H9 (cell line): ENCODE measurements at regions not wholly inside any gene's neighbourhood (a gene's known extent, or its start where the extent isn't known, plus 50 kb on each side); places are given as distances from the start of the nearest gene placed in this dataset.

Source experiments
- DNase-seq: peaks from one replicate; pipeline ENCODE4 v3.0.0-alpha.2; 2017
- H2AFZ ChIP-seq: one replicate; pipeline ENCODE4 v1.6.1; 2013; ENCODE audit warnings: mild to moderate bottlenecking, low read length, control low read depth, moderate library complexity
- H2AK5ac ChIP-seq: 2 replicates; pipeline ENCODE4 v1.6.1; 2013; ENCODE audit warnings: low read length, control low read depth, mixed read lengths; ENCODE audit not compliant: insufficient read length
- H2BK120ac ChIP-seq: one replicate; pipeline ENCODE4 v1.6.1; 2013; ENCODE audit warnings: low read depth, mild to moderate bottlenecking, low read length, control low read depth, inconsistent platforms; ENCODE audit not compliant: poor library complexity, severe bottlenecking
- H2BK12ac ChIP-seq: 2 replicates; pipeline ENCODE4 v1.6.1; 2013; ENCODE audit warnings: low read length, control low read depth, mixed read lengths, low read depth; ENCODE audit not compliant: insufficient read length
- H2BK15ac ChIP-seq: 2 replicates; pipeline ENCODE4 v1.6.1; 2013; ENCODE audit warnings: low read depth, low read length, control low read depth
- H2BK20ac ChIP-seq: one replicate; pipeline ENCODE4 v1.6.1; 2013; ENCODE audit warnings: low read depth, mild to moderate bottlenecking, low read length, control low read depth, inconsistent platforms; ENCODE audit not compliant: poor library complexity, severe bottlenecking
- H2BK5ac ChIP-seq: 2 replicates; pipeline ENCODE4 v1.6.1; 2013; ENCODE audit warnings: low read length, control low read depth, mixed read lengths; ENCODE audit not compliant: insufficient read length
- H3K14ac ChIP-seq: 2 replicates; pipeline ENCODE4 v1.6.1; 2013; ENCODE audit warnings: low read length, control low read depth; ENCODE audit not compliant: insufficient read depth
- H3K18ac ChIP-seq: 2 replicates; pipeline ENCODE4 v1.6.1; 2013; ENCODE audit warnings: low read depth, mild to moderate bottlenecking, mixed read lengths, low read length, control low read depth; ENCODE audit not compliant: insufficient read length
- H3K23ac ChIP-seq: 2 replicates; pipeline ENCODE4 v1.6.1; 2013; ENCODE audit warnings: low read length, control low read depth, mixed read lengths, low read depth; ENCODE audit not compliant: insufficient read length
- H3K23me2 ChIP-seq: 2 replicates; pipeline ENCODE4 v1.6.1; 2013; ENCODE audit warnings: low read depth, mild to moderate bottlenecking, mixed read lengths, low read length, control low read depth; ENCODE audit not compliant: insufficient read length, poor library complexity, severe bottlenecking
- H3K27ac ChIP-seq: 2 replicates; pipeline ENCODE4 v1.5.1; 2013; ENCODE audit warnings: low read length, control low read depth, mixed read lengths, low read depth; ENCODE audit not compliant: insufficient read length
- H3K27me3 ChIP-seq: 2 replicates; pipeline ENCODE4 v1.6.1; 2013; ENCODE audit warnings: low read length, control low read depth, inconsistent platforms; ENCODE audit not compliant: insufficient read depth
- H3K4ac ChIP-seq: 2 replicates; pipeline ENCODE4 v1.6.1; 2013; ENCODE audit warnings: low read depth, mild to moderate bottlenecking, control low read depth, inconsistent platforms, low read length, moderate library complexity
- H3K4me1 ChIP-seq: 2 replicates; pipeline ENCODE4 v1.6.1; 2013; ENCODE audit warnings: low read length, control low read depth, inconsistent platforms; ENCODE audit not compliant: insufficient read depth
- H3K4me2 ChIP-seq: 2 replicates; pipeline ENCODE4 v1.6.1; 2013; ENCODE audit warnings: low read length, control low read depth, mixed read lengths; ENCODE audit not compliant: insufficient read length, insufficient read depth
- H3K56ac ChIP-seq: 2 replicates; pipeline ENCODE4 v1.6.1; 2013; ENCODE audit warnings: low read depth, mild to moderate bottlenecking, mixed read lengths, low read length, control low read depth; ENCODE audit not compliant: insufficient read length
- H3K79me1 ChIP-seq: 2 replicates; pipeline ENCODE4 v1.6.1; 2013; ENCODE audit warnings: low read depth, mild to moderate bottlenecking, moderate library complexity, low read length, control low read depth, inconsistent platforms; ENCODE audit not compliant: insufficient read depth, poor library complexity, severe bottlenecking
- H3K79me2 ChIP-seq: 2 replicates; pipeline ENCODE4 v1.6.1; 2013; ENCODE audit warnings: low read length, control low read depth, inconsistent platforms; ENCODE audit not compliant: insufficient read depth
- H3K9ac ChIP-seq: 2 replicates; pipeline ENCODE4 v1.6.1; 2013; ENCODE audit warnings: low read length, control low read depth, mixed read lengths; ENCODE audit not compliant: insufficient read length; ENCODE audit errors: extremely low read depth
- H3K9me3 ChIP-seq: one replicate; pipeline ENCODE4 v1.6.1; 2013; ENCODE audit warnings: low read depth, low read length, inconsistent platforms; ENCODE audit not compliant: control insufficient read depth
- H3T11ph ChIP-seq: one replicate; pipeline ENCODE4 v1.6.1; 2013; ENCODE audit warnings: mild to moderate bottlenecking, low read length, control low read depth, inconsistent platforms
- H4K20me1 ChIP-seq: one replicate; pipeline ENCODE4 v1.6.1; 2013; ENCODE audit not compliant: control insufficient read depth, insufficient read length, insufficient read depth
- H4K5ac ChIP-seq: 2 replicates; pipeline ENCODE4 v1.6.1; 2013; ENCODE audit warnings: low read depth, mild to moderate bottlenecking, mixed read lengths, low read length, control low read depth; ENCODE audit not compliant: insufficient read length
- H4K8ac ChIP-seq: replicated peaks from 2 replicates; pipeline ENCODE4 v1.6.1; 2013; ENCODE audit warnings: low read length, control low read depth, mixed read lengths, low read depth; ENCODE audit not compliant: insufficient read length
- H4K91ac ChIP-seq: 2 replicates; pipeline ENCODE4 v1.6.1; 2013; ENCODE audit warnings: low read depth, mild to moderate bottlenecking, moderate library complexity, mixed read lengths, low read length, control low read depth; ENCODE audit not compliant: insufficient read length
- H3K27ac Mint-ChIP-seq, 3 experiments: 2 replicates in 2 of 3; 3 replicates in 1 of 3; pipeline ENCODE4 v1.8.0; 2020 to 2021; ENCODE audit warnings: mixed read lengths in 3 of 3, mild to moderate bottlenecking in 1 of 3, moderate library complexity in 1 of 3
- H3K27me3 Mint-ChIP-seq: 2 replicates; pipeline ENCODE4 v1.8.0; 2021; ENCODE audit warnings: low read depth, mild to moderate bottlenecking, moderate library complexity, mixed read lengths
- H3K36me3 Mint-ChIP-seq, 3 experiments: 2 replicates in 2 of 3; 3 replicates in 1 of 3; pipeline ENCODE4 v1.8.0; 2020 to 2021; ENCODE audit warnings: low read depth in 3 of 3, mixed read lengths in 3 of 3; ENCODE audit not compliant: insufficient read depth in 1 of 3
- H3K4me1 Mint-ChIP-seq, 2 experiments: 2 replicates each; pipeline ENCODE4 v1.8.0; 2020; ENCODE audit warnings: mixed read lengths in 2 of 2
- H3K4me3 Mint-ChIP-seq, 2 experiments: 2 replicates in 1 of 2; 3 replicates in 1 of 2; pipeline ENCODE4 v1.8.0; 2020 to 2021; ENCODE audit warnings: mild to moderate bottlenecking in 2 of 2, mixed read lengths in 2 of 2, moderate library complexity in 1 of 2
- H3K9me3 Mint-ChIP-seq, 2 experiments: 2 replicates in 1 of 2; 3 replicates in 1 of 2; pipeline ENCODE4 v1.8.0; 2020; ENCODE audit warnings: mild to moderate bottlenecking in 2 of 2, mixed read lengths in 2 of 2, moderate library complexity in 1 of 2
- CTCF ChIP-seq: fragments of 200-600 bp; sonication (generic); conservative IDR thresholded peaks from 3 replicates; pipeline ENCODE4 v1.8.0; 2021; ENCODE audit warnings: antibody characterized with exemption, mild to moderate bottlenecking
- WGBS: extraction: QIAGEN DNeasy Blood & Tissue Kit; methylation state at CpG from one replicate; pipeline ENCODE4 v1.1.7; 2013; ENCODE audit warnings: missing lambda C conversion rate, low lambda C conversion rate, mixed read lengths; ENCODE audit not compliant: insufficient read length; ENCODE audit errors: extremely low coverage; 5-methylcytosine and 5-hydroxymethylcytosine counted together

DNA sequence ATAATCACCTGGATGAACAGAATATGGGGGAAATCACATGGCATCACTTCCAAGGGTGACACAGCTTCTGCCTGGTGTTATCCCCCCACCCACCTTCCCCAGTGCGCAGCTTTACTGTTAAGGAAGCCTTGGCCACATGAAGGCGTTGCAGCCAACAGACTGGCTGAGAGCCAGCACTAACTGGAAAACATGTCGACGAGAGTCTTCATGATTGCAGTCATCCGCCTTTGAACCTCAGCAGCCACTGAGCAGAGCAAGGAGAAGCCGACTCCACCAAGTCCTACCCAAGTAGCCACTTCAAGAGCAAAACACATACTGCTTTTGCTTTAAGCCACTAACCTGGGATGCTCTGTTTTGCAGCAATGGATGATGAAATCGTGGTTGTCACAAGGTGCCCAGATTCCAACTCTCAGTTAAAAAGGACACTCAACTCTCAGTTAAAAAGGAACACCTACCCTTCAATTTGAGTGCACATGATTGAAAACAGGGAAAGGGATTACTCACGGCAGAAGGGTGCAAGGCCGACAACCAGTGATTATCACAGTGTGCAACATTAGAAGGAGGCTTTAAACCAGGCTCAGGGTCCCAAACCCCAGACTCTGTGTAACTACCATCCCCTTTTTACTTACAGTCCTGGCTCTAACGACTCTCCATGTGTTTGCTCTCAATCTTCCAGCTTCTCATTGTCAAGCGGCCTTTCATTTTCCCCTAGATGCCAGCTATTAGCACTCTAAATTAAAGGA is 149.1 kb downstream of the KLF12 start:
- Histone ChIP-seq H3K4me2 (no peak overlapping the region), H3K4ac (no peak overlapping the region), H2BK5ac (no peak overlapping the region), H3K79me2 (no peaks in the 10 kb centered on the region), H3K23me2 (no peaks in the 10 kb centered on the region), H3K27me3 (no peaks in the 10 kb centered on the region), H3T11ph (no peak overlapping the region), H3K9me3 (no peaks in the 10 kb centered on the region), H4K91ac (no peak overlapping the region), H3K14ac (no peak overlapping the region), H2AFZ (no peak overlapping the region), H3K79me1 (no peaks in the 10 kb centered on the region), H2BK12ac (no peak overlapping the region), H3K56ac (no peak overlapping the region), H2BK15ac (no peak overlapping the region), H4K8ac (no peak overlapping the region), H2AK5ac (no peak overlapping the region), H4K20me1 (no peaks in the 10 kb centered on the region), H2BK20ac (no peak overlapping the region), H3K9ac (no peak overlapping the region), H3K18ac (no peak overlapping the region), H2BK120ac (no peak overlapping the region), H3K4me1 (no peaks in the 10 kb centered on the region; the same call in 1 of the 2 replicates), H4K5ac (no peak overlapping the region), H3K27ac (no peak overlapping the region), H3K23ac (no peak overlapping the region)
- Mint-ChIP-seq H3K27me3 (no peaks in the 10 kb centered on the region), H3K9me3 (no peaks in the 10 kb centered on the region), H3K36me3 (no peaks in the 10 kb centered on the region), H3K4me1 (peaks cover 16 to 22% of the 10 kb centered on the region in 2 experiments), H3K27ac (peak overlapping the region in 2 of 3 experiments; percentile 14 to 56; a peak in 3 of 7 replicates), H3K4me3 (no peak overlapping the region)
- WGBS: no CpG with 5 or more reads among the region's 11 CpGs
- TF ChIP-seq CTCF: no peak
- DNase-seq: no peak
